ENCODE measurements at regions not wholly inside any gene's neighbourhood (a gene's known extent, or its start where the extent isn't known, plus 50 kb on each side); places are given as distances from the start of the nearest gene placed in this dataset.
A peak's percentile ranks its signal among the peaks of the same experiment; 100 is the strongest.

GRCh38 chr4:12140864-12141263, 712.2 kb upstream of the HS3ST1 start:
- Histone ChIP-seq H2AFZ (ENCODE audit: low read depth, low read length) (no peak overlapping the region), H3K27me3 (ENCODE audit: control insufficient read depth in 2 of 2, insufficient read depth in 2 of 2, low read length in 2 of 2) (no peaks in the 10 kb centered on the region), H3K4me1 (replicated peaks in 1 of 2; ENCODE audit: control insufficient read depth in 2 of 2, insufficient read depth in 2 of 2, low read length in 2 of 2) (no peaks in the 10 kb centered on the region), H3K27ac (ENCODE audit: extremely low read depth, low read depth, low read length) (no peak overlapping the region), H4K20me1 (replicated peaks; ENCODE audit: control insufficient read depth, insufficient read depth, low read length) (no peaks in the 10 kb centered on the region), H3K9me1 (ENCODE audit: control insufficient read depth, insufficient read depth, low read length) (no peaks in the 10 kb centered on the region), H3K79me2 (ENCODE audit: control insufficient read depth, insufficient read depth, low read length) (no peaks in the 10 kb centered on the region), H3K9ac (ENCODE audit: insufficient read depth in 1 of 2, low read depth in 2 of 2, low read length in 2 of 2) (no peak overlapping the region), H3K9me3 (replicated peaks; ENCODE audit: control insufficient read depth, insufficient read depth, low read depth, low read length) (no peaks in the 10 kb centered on the region; the same call in 1 of the 2 replicates), H3K4me2 (ENCODE audit: insufficient read depth, low read length) (no peak overlapping the region), H3K36me3 (ENCODE audit: control insufficient read depth, insufficient read depth, low read length) (no peaks in the 10 kb centered on the region), H3K4me3 (no peak overlapping the region)
- ChIA-PET POLR2A (no interaction called here), CTCF (ENCODE audit: low intra/inter-chr PET ratio) (no interaction called here)
- in situ Hi-C loops (cut with MboI) (no loop called here), intact Hi-C loops (cut with micrococcal nuclease) (no loop called here)
- no TSS peak for BruUV-seq (replicated peaks)
- FAIRE-seq: no peak
- no peak for DNase-seq (ENCODE audit: extremely low read depth in 1 of 4, low spot score in 3 of 4)
- ATAC-seq: no peak
- TF ChIP-seq ZBTB2 (IDR thresholded peaks at IDR 0.05) (no peak), ZNF507 (tag; conservative IDR thresholded peaks at IDR 0.05) (no peak), SLC30A9 (CRISPR knock-in tag; IDR thresholded peaks at IDR 0.05) (no peak), CREB1 (IDR thresholded peaks at IDR 0.05) (no peak), CREB1 (CRISPR knock-in tag; IDR thresholded peaks at IDR 0.05) (no peak), GABPB2 (CRISPR knock-in tag; conservative IDR thresholded peaks at IDR 0.05) (no peak), NFIC (IDR thresholded peaks at IDR 0.05) (peak; percentile 81), ZNF431 (CRISPR knock-in tag; IDR thresholded peaks at IDR 0.05) (no peak), NFIX (CRISPR knock-in tag; IDR thresholded peaks at IDR 0.05; ENCODE audit: low read depth) (peak; percentile 82)

Measured in K562 (cell line).